HEK293 (cell line): ENCODE measurements at regions not wholly inside any gene's neighbourhood (a gene's known extent, or its start where the extent isn't known, plus 50 kb on each side); places are given as distances from the start of the nearest gene placed in this dataset.

ENCODE experiments used
- CTCF ChIP-seq: fragments of 450-650 bp; formaldehyde crosslinking; IDR thresholded peaks from 2 replicates; pipeline ENCODE4 v1.5.1; 2016; ENCODE audit warnings: missing biosample characterization, missing genetic modification characterization
- INSM2 ChIP-seq: fragments of 450-650 bp; formaldehyde crosslinking; IDR thresholded peaks from 2 replicates; pipeline ENCODE4 v1.5.1; 2016; ENCODE audit warnings: missing biosample characterization, missing genetic modification characterization

- 0 out of 2 replicates have a peak, but pooled peaks have one; percentile 56 for TF ChIP-seq CTCF (tag by site-specific recombination)
- no peak for TF ChIP-seq INSM2 (tag by site-specific recombination)
Measured at GRCh38 chr20:22339091-22339881, 245.1 kb downstream of the FOXA2 start.
